COLO668 (cell line): ENCODE measurements at regions not wholly inside any gene's neighbourhood (a gene's known extent, or its start where the extent isn't known, plus 50 kb on each side); places are given as distances from the start of the nearest gene placed in this dataset.

Experiments
- DNase-seq: peaks from one replicate; lab custom pipeline; 2025; ENCODE audit not compliant: unreplicated experiment; lab: John Stamatoyannopoulos, UW

DNA sequence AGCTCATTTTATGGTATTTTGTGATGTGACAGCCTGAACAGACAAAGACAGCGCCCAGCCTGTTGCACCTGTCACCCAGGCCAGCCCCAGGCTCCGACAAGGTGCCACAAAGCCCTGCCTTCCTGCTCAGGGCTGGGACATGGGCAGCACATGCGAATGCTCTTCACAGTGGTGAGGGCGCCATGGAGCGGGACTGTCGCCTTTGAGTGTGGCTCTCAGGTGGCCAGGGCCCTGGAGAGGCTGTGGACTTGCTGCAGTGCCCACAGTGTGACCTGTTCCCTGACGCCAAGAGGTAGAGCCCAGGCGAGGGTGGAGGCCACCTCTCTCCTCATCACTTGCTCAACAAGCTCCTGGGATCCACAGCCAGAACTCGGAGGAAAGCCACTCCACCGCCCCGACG lies 346.3 kb downstream of the SHANK2 start:
- no peak for DNase-seq

DNA sequence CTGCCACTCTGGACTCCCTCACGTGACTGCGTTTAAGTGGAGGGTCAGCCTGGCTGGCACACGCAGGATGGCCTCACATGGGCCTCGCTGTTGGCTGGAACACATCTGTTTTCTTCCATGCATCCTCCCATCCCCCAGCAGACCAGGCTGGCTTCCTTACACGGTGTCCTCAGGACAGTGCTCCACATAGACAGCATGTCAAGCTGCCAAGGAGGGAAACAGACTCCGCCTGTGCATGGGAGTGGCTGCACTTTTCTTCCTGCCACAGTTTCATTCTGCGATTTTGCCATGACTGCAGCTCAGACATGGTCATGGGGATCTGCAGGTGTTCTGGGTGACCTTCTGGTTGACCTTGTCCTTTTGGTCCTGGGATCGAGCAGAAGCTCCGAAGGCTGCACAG lies 344.2 kb downstream of the SHANK2 start:
- no peak for DNase-seq

- no peak for DNase-seq
These were observed 341.5 kb downstream of the SHANK2 start for GRCh38 chr11:70910835-70911234.

GRCh38 chr11:70912226-70912840 lies 340.0 kb downstream of the SHANK2 start:
- DNase-seq, result no peak

DNA sequence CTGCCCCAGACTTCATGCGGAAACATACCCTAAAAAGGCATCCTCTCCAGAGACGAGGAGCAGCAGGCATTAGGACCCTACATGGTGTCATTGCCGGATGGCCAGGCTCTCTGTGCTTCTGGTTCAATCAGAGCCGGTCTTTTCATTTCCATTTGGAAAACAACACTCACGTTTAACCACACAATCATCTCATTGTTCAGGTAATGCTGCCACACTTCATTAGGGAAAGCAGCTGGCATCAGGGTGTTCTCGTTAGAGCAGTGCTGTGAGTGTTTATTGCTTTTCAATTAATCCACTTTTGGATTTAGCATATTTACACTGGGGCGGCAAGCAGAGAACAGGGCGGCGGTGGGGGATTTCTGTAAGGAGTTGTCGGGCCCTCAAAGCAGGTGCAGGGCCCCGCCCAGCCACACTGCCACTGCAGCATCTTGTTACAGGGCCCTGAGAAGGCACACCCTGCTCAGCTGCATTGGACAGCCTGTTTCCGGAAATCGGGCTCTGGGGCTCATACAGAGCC lies 338.6 kb downstream of the SHANK2 start:
- DNase-seq, result no peak

GRCh38 chr11:70914496-70914895 lies 337.9 kb downstream of the SHANK2 start:
- no peak for DNase-seq

DNA sequence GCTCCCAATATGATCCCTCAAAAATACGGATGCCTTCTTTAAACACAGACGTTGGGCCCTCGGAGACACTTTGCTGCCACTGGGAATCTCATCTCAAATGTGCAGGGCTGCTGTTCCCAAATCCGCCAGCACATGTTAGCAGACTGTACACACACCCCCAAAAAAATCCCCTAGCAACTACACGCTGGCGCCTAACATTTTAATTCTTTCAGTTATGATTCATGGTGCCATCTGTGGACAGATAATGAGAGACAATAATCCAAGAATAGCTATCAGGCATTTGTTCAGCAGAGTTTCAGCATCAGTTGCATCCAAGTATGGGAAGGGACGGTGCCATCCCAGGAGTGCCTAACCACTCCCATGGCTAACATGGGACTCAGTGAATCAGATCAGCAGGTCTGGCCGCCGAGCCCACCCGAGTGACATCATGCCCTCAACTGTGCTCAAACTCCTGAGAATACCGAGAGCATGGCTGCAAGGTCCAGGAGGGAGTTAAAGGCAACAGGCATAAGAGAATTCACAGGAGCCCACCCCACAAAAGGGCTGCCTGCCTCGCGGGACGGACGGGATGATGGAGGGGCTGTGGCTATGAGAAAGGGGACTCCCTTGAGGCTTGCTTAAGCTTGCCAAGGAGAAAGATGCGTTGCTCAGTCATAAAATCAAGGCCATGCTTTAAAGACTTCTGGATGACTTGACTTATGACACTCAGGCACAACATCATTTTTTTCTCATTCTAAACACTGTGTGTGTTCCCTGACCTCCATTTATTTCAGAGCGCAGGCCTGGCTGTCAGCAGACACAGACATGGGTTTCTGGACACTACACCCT lies 337.0 kb downstream of the SHANK2 start:
- DNase-seq, result no peak

DNA sequence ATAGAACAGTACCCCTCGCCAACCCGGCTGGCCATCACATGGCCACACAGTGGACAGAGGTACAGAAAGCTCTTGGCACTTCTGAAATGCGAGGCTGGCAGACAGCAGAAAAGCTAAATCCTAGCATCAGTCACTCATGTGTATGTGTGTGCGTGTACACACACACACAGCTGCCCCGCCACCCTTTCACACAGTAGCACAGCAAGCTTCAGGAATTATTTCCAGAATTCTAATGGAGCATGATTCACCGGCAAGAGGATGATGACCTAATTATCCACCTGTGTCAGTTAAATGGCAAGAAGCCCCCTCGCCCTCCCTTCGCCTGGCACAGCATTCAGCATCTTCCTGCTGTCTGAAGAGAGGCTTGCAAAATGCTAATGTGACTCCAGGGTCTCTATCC lies 336.0 kb downstream of the SHANK2 start:
- DNase-seq, result no peak

- DNase-seq, result no peak
These were observed 334.1 kb downstream of the SHANK2 start for GRCh38 chr11:70918242-70918641.

- DNase-seq, result no peak
These were observed 330.6 kb downstream of the SHANK2 start for GRCh38 chr11:70921804-70922203.

DNA sequence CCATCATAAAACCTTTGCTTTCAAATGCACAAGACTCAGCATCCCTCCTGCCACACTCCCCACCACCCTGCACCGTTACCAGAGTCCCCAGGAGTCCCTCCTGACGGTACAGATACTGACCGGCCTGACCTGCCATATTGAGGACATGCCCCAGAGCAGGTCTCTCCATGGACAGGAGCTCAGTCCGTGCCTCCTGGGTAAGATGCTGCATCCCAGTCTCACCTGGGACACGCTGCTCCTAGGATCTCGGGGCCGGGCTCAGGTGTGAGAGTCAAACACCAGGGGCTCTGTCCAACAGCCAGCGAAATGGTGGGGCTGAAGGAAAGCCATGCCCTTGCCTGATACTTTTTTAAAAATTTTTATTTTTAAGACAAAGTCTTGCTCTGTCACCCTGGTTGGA lies 328.3 kb downstream of the SHANK2 start:
- DNase-seq, result no peak

- DNase-seq, result no peak
These were observed 327.1 kb downstream of the SHANK2 start for GRCh38 chr11:70925238-70925637.

DNA sequence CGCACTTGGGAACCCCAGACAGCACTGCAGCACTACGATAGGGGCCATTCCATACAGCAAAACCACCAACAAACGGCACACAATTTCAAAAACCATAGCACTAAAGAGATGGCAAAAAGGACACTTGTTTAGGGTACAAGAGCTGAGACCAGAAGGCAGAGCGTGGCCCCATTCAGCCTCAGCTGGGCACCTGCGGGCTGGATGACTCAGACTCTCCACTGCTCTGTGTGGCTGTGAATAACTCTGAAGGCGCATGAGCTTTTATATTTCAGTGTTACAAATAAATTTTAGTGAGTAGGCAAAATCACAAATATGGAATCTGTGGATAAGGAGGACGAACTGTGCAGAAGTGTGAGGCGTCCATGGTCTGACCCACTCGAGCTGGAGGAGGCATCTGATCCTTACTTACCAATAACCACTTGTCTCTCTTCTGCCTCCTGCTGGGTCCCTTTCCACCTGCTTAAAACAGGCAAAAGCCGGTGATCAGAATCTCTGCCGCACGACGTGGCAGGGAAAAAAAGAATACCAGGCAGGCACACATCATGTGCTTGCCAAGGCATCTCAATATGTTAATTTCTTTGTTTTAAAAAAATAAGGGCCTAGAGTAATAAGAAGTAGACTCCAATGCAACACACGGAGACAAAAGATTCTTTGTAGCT lies 325.7 kb downstream of the SHANK2 start:
- no peak for DNase-seq

- DNase-seq, result no peak
These were observed 323.4 kb downstream of the SHANK2 start for GRCh38 chr11:70928854-70929598.

GRCh38 chr11:70930215-70930614 lies 322.2 kb downstream of the SHANK2 start:
- DNase-seq, result no peak

- no peak for DNase-seq
These were observed 320.9 kb downstream of the SHANK2 start for GRCh38 chr11:70931430-70931829.

DNA sequence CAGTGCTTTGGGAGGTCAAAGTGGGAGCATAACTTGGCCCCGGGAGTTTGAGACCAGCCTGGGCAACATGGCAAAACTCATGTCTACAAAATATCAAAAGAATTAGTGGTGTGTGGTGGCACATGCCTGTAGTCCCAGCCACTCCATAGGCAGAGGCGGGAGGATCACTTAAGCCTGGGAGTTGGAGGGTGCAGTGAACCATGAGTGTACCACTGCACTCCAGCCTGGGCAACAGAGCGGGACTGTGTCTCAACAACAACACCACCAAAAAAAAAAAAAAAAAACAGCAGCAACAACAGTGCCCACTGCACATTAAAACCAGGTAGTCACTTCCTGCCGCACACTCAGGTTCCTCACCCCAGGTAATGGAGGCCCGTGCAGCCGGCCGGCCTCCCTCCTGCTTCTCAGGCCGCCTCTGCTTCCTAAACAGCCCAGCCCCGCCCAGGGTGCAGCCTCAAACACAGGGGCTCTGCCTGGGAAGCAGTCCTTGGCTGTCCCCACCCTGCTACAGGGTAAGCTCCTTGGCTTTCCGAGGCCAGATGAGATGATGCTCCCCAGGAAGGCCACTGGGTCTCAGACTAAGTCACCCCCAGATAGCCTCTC lies 318.3 kb downstream of the SHANK2 start:
- no peak for DNase-seq

GRCh38 chr11:70935006-70935768 lies 317.2 kb downstream of the SHANK2 start:
- no peak for DNase-seq

DNA sequence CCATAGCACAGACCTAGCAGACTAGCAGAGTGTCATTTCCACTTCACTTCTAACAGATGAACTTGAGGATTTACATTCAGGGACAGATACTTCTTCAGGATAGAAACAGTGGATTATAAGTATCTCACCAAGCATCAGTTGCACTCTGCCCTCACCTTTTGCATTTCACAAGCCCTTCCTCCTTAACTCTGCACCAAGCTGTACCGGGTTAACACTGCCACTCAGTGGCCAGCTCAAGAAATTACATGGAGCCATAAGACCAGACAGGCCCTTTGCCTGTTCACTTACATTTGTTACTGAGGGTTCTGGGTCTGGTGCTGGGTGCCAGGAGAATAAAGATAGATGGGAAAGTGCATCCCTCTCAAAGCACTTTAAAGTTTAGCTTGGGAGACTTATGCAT lies 309.8 kb downstream of the SHANK2 start:
- DNase-seq, result no peak

- DNase-seq, result no peak
These were observed 308.2 kb downstream of the SHANK2 start for GRCh38 chr11:70944141-70944540.
